Coronary artery (tissue), 2 donors: ENCODE measurements at regions not wholly inside any gene's neighbourhood (a gene's known extent, or its start where the extent isn't known, plus 50 kb on each side); places are given as distances from the start of the nearest gene placed in this dataset.

Experiments
- DNase-seq: peaks from one replicate; pipeline ENCODE4 v3.0.0-alpha.2; 2017; ENCODE audit warnings: low spot score
- H3K27ac ChIP-seq, 2 donors: fragments of 200-600 bp; sonication (generic); one replicate each; pipeline ENCODE4 v1.5.1; 2016 to 2019
- H3K4me3 ChIP-seq: fragments of 200-600 bp; sonication (generic); 2 replicates; pipeline ENCODE4 v1.5.1; 2016; ENCODE audit warnings: mild to moderate bottlenecking, moderate library complexity
- TF ChIP-seq, protein P1 (sequence below): fragments of 200-600 bp; sonication (generic); IDR thresholded peaks from one replicate; pipeline ENCODE4 v1.5.1; 2019; ENCODE audit warnings: antibody characterized with exemption

DNA sequence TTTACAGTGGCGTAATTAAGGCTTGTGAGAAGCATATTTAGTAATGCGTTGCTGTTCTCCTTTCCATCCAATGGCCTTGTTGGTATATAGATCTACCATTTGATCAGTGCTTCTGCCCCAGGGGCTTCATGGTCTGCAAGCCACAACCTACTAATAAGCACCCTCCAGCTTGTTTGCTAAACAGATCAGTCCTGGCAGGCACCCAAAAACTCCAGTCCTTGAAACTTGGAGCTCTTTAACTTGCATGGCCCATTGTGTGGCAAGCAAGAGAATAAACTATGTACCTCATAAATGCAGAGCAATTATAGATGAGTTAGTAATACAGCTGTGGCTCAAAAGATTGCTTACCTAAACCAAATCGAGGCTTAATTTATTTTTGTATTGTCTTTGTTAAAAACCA lies 158.5 kb downstream of the FTCDNL1 start:
- Histone ChIP-seq H3K27ac (no peak overlapping the region), H3K4me3 (no peak overlapping the region)
- DNase-seq, result no peak
- TF ChIP-seq, protein P1, sequence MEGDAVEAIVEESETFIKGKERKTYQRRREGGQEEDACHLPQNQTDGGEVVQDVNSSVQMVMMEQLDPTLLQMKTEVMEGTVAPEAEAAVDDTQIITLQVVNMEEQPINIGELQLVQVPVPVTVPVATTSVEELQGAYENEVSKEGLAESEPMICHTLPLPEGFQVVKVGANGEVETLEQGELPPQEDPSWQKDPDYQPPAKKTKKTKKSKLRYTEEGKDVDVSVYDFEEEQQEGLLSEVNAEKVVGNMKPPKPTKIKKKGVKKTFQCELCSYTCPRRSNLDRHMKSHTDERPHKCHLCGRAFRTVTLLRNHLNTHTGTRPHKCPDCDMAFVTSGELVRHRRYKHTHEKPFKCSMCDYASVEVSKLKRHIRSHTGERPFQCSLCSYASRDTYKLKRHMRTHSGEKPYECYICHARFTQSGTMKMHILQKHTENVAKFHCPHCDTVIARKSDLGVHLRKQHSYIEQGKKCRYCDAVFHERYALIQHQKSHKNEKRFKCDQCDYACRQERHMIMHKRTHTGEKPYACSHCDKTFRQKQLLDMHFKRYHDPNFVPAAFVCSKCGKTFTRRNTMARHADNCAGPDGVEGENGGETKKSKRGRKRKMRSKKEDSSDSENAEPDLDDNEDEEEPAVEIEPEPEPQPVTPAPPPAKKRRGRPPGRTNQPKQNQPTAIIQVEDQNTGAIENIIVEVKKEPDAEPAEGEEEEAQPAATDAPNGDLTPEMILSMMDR, result no peak

DNA sequence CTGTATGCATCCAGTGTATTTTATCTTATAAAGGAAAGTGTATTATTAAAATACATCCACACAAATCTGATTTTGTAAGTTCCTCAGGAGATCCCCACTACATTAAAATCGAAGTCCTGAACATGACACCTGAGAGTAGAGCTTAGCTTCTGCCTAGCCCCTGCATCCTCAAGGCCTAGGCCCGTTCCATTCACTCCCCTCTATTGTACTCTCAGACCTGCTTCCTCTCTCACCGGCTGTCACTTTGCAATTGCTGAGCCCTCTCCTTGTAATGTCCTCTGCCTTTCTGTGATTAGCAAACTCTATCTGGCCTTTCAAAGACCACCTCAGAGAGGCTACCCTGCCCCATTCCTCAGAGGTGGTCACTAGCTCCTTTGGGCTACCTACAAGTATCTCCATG lies 160.8 kb downstream of the FTCDNL1 start:
- no peak for DNase-seq
- Histone ChIP-seq H3K4me3 (no peak overlapping the region), H3K27ac (no peak overlapping the region)
- TF ChIP-seq, protein P1, result no peak

DNA sequence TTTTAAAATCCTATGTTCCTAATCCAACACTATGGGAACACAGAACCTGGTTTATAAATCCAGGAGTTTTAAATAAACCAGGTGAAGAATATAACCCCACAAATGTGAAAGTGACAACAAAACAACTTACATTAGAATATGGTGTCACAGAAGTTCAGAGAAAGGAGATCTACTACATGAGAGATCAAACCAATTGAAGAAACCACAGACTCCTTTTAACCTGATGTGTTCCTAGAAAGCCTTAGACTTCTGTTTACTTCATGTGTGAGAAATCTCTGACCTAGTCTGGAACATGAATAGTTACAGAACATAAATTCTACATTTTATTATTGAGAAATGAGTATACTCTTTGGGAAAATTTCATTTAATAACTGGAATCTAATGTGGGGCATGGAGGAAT lies 165.3 kb downstream of the FTCDNL1 start:
- DNase-seq, result no peak
- Histone ChIP-seq H3K27ac (no peak overlapping the region), H3K4me3 (no peak overlapping the region)
- TF ChIP-seq, protein P1, result no peak

DNA sequence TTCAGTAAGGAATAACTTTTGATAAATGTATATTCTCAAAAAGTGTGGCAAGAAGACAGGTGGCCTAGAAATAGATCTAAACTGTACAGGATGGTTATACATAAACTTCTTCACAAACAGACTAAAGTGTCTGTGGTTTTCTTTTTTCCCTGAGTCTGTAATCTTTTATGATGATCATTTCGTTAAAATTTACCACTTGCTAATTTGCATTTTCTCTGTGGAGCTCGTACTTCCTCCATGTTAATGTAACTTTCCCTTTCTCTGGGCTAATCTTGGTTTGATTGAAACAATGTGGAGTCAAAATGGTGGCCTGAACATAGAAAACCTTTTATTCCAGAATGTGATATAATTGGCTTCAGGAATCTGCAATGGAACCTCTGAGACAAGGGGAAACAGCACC lies 166.2 kb downstream of the FTCDNL1 start:
- TF ChIP-seq, protein P1, result no peak
- DNase-seq, result no peak

DNA sequence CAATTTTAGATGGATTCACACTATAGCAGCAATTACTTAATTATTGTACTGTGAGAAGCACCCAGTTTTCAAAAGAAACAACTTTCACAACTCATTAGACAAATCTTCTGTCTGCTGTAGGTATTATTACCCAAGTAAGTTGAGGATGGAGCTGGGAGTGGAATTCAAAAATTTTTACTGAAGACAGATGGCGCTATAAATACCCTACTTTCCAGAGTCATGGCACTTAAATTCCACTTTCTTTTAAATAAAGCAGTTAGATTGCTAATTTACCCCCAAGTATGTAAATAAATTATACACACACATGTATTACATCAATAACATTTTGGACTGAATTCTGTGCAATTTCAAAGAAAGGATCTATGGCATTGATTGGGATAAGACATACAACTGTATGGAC lies 166.8 kb downstream of the FTCDNL1 start:
- DNase-seq, result no peak
- Histone ChIP-seq H3K27ac (no peak overlapping the region), H3K4me3 (no peak overlapping the region)
- TF ChIP-seq, protein P1, result no peak

More for the DNA sequence above, 166.2 kb downstream of the FTCDNL1 start:
- Histone ChIP-seq H3K4me3 (no peak overlapping the region), H3K27ac (no peak overlapping the region)

DNA sequence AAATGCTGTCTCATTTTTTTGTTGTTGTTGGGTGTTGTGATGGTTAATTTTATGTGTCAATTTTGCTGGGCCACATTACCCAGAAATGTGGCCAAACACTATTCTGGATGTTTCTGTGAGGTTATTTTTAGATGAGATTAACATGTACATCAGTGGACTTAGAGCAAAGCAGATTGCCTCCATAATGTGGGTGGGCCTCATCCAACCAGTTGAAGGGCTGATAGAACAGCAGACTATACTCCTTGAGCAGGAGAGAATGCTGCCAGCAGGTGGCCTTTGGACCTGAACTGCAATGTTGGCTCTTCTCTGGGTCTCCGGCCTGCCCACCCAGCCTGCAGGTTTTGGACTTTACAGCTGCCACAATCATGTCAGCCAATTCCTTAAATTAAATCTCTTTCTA lies 169.0 kb downstream of the FTCDNL1 start:
- Histone ChIP-seq H3K4me3 (no peak overlapping the region), H3K27ac (no peak overlapping the region)
- no peak for DNase-seq
- TF ChIP-seq, protein P1, result no peak

DNA sequence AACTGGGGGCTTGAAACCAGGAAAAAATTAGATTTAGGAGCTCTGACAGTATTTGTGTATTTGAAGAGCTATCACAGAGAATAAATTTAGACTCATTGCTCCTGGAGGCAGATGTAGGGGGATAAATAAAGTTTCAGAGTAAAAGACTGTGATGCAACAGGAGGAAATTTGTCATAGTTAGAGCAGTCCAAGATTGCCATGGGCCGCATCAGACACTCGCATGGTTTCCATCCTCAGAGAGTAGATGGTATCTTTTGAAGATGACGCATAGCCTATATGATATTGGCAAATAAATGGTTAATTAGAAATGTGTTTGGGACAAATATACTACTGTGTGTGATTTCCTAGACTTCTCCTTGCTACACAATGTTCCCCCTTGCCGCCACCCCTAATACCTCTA lies 170.5 kb downstream of the FTCDNL1 start:
- H3K27ac ChIP-seq, result no peak overlapping the region
- TF ChIP-seq, protein P1, result no peak
- no peak overlapping the region for H3K4me3 ChIP-seq
- DNase-seq, result no peak
